HCEC 1CT (cell line): ENCODE measurements at regions not wholly inside any gene's neighbourhood (a gene's known extent, or its start where the extent isn't known, plus 50 kb on each side); places are given as distances from the start of the nearest gene placed in this dataset.
"Not testable (repeated sequence)": the region's sequence is repeated elsewhere in the genome, so short reads cannot be mapped to it uniquely, and the experiment has no call there.

Experiments used
- DNase-seq: peaks from one replicate; pipeline ENCODE4 v3.0.0-alpha.2; 2017

DNA sequence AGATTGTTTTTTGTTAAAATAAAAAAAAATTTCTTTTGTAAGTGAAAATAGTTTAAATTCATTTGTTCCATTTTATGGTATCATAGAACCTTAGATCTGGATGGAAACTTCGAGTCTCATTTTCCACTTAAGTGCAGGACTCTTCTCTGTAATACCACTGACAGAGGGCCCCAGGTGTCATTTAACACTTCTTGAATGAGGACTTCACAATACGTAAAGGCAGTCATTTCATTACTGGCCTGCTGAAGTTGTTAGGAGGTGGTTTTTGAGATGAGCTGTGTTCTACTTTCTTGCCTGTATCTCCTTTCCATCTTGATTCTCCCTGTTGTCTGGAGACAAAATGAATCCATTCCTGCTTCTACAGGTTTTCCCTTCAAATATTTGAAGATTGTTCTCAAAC is 455.3 kb downstream of the DMRT2 start:
- no peak for DNase-seq

GRCh38 chr9:1510712-1511111 is 460.6 kb downstream of the DMRT2 start:
- DNase-seq, result no peak

GRCh38 chr9:1513105-1513504 is 462.9 kb downstream of the DMRT2 start:
- no peak for DNase-seq

DNA sequence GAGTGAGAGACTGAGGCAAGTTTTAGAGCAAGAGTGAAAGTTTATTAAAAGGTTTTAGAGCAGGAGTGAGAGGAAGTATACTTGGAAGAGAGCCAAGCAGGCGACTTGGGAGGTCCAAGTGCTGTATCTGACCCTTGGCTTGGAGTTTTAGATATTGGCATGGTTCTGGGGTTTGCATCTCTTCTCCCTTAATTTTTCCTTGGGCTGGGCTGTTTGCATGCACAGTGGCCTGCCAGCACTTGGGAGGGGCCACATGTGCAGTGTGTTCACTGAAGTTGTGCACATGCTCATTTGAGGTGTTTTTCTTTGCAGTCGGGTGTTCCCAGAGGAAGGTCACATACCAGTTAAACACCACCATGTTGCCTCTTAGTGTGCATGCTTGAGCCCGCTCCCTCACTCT is 464.1 kb downstream of the DMRT2 start:
- DNase-seq, result no peak

- no peak for DNase-seq
Observed at GRCh38 chr9:1514776-1515363, 464.7 kb downstream of the DMRT2 start.

GRCh38 chr9:1515557-1515956 is 465.4 kb downstream of the DMRT2 start:
- DNase-seq, result no peak

DNA sequence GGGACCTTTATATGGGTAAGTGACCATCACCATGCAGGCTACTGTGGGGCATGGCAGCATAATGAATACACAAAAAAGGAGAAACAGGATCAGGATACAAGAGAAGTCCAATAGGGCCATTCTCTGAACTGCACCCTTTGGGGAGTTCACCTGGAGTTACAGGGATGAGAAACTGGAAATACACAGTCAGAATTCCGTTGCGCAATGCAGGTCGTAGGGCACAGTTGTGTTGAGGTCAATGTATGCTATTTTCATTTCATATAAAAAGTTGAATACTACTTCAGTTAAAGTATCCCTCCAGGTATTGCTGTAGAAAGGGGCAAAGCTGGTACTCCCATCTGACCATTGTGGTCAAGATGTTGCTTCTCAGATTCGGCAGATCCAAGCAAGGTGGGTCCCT is 471.4 kb downstream of the DMRT2 start:
- DNase-seq, result no peak

DNA sequence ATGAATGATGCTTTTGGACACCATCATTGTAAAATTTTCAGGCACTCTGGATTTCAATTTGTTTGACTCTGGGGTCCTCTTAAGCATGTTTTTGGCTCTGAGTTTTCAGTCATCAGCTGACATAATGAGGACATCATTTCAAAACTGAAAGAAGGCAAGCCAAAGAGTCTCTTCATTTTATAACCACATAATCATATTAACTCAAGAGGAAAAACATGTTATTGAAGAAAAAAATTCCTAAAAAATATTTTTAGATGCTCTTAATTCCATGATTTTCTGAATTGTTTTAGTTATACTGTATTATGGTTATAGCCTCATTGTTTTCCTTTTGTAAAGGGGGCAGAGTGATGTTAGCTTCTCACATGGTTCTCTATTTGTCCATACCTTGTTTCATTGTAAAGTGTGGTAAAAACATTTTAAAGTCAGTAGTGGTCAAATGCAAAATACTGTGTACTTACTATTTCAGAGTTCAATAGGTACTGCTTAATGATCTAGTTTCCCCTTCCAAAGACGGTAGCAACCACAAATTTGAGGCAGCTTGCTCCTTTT is 472.1 kb downstream of the DMRT2 start:
- DNase-seq, result no peak

GRCh38 chr9:1528456-1528855 is 478.3 kb downstream of the DMRT2 start:
- DNase-seq, result no peak

DNA sequence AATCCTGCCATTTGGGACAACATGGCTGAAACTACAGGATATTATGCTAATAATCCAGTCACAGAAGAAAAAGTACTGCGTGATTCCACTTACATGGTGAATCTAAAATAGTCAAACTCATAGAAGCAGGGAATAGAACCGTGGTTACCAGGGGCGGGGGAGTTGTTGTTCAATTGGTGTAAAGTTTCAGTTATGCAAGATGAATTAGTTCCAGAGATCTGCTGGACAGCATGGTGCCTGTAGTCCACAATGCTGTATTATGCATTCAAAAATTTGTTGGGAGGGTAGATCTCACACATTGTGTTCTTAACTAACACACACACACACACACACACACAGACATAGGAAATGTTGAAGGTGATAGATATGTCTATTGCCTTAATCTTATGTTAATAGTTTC is 480.5 kb downstream of the DMRT2 start:
- no peak for DNase-seq

DNA sequence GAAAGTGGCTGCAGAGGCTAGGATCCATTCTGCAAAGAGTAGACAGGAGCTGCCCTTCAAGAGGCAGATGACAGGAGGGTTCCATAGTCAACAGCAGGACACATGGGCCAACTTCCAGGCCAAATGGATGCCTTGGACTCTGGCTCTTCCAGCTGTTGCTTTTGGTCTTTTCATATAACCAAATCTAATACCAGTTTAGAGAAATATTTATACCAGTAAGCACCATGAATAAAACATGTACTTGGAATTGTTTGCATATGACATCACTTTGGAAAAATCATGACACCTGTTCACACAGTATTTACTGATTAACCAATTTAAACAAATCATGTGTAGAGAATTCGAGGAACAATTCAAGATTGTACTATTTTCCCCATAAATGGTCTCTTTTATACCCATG is 481.3 kb downstream of the DMRT2 start:
- DNase-seq, result no peak

DNA sequence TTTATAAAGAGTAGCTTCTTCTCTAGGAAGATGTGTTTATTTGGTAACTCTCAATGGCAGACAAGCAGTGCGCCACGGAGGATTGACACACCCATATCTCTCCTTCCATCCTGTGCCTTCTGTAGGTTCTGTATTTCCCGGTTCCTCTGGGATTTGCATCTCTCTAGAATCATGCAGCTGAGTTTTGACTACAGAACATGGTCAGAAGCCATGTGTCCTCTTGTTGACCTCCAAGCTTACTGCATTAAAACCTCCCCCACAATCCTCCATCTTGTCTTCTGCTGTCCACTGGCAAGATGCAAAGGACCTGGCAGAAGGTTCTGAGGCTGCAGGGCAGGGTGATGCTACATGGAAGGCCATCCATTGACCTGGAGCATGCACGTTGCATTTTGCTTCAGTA is 482.0 kb downstream of the DMRT2 start:
- no peak for DNase-seq

- DNase-seq, result no peak
Observed at GRCh38 chr9:1535051-1535450, 480.1 kb upstream of the SMARCA2 start.

DNA sequence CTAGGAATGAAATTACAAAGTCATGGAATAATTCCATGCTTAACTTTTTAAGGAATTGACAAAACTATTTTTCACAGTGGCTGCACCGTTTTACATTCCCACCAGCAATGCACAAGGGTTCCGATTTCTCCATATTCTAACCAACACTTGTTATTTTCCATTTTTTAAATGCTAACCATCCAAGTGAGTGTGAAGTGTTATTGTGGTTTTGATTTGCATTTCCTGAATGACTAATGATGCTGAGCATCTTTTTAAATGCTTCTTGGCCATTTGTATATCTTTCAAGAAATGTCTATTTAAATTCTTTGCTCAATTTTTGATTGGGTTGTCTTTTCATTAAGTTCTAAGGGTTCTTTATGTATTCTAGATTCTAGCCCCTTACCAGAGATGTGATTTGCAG is 479.5 kb upstream of the SMARCA2 start:
- no peak for DNase-seq

DNA sequence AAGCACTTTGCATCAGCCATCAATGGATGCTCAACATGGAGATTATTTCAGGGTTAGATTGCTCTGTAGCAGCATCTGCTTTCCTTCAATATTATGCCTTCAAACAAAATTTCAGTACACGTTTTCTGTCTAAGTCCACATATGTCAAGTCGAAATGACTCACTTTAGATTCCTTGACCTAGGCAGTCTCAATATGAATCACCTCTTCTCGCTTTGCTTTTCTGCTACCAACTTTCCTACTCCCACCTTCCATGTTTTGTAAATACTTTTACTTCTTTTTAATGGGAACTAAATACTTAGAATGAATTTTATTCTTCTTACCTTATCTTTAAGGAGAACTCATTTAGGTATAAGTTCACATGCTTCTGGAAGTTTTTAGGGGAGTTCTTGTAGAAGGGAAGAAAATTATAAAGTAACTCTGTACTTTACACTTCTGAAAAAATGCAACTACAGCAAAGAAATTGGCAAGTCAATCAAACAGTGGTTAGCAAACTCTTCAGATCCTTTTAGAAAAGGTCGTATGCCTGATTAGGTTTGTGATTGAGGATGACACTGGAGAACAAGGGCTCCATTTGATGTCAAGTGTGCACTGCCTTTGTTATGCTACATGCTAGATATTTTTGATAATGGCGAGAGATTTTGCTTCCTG is 478.5 kb upstream of the SMARCA2 start:
- no peak for DNase-seq

GRCh38 chr9:1538301-1538700 is 476.8 kb upstream of the SMARCA2 start:
- no peak for DNase-seq

DNA sequence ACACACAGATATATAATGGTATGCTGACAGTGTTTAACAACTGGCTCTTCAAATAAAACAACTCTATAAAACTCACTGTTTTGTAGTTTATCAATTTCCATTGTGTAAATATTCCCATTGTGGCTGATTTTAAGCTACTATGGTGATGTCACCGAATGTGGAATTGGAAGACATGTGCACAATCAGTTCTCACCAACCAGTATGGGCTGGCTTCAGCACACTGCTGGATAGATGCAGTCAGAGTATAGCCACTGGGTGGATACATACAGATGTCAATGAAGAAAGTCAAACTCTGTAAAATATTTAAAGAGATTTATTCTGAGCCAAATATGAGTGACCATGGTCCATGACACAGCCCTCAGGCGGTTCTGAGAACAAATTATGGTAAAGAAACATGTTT is 475.9 kb upstream of the SMARCA2 start:
- DNase-seq, result no peak

DNA sequence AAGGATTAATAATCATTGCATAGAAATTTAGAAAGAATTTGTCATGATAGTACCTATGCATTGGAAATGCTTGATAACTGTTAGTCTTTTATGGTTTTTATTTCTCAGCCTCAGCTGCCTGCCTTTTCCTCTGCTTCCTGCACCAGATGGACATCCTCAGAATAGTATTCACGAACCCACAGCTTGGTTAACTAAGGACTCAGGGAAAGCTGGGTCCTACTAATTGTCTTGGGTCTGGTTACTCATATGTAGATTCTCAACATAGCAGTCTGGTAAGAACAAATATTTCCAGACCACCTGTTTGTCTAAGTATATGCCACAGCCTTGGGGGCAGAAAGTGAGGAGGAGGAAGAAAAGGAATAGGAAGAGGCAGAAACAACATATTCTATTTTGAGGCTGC is 464.5 kb upstream of the SMARCA2 start:
- DNase-seq, result no peak

- DNase-seq, result no peak
Observed at GRCh38 chr9:1554081-1555035, 460.8 kb upstream of the SMARCA2 start.

DNA sequence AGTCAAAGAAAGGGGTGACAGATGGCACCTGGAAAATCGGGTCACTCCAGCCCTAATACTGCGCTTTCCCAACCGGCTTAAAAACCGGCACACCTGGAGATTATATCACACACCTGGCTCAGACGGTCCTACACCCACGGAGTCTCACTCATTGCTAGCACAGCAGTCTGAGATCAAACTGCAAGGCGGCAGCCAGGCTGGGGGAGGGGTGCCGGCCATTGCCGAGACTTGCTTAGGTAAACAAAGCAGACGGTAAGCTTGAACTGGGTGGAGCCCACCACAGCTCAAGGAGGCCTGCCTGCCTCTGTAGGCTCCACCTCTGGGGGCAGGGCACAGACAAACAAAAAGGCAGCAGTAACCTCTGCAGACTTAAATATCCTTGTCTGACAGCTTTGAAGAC is 456.5 kb upstream of the SMARCA2 start:
- DNase-seq, result not testable (repeated sequence)

- DNase-seq, result no peak
Observed at GRCh38 chr9:1575939-1576338, 439.2 kb upstream of the SMARCA2 start.

- no peak for DNase-seq
Observed at GRCh38 chr9:1580215-1580614, 434.9 kb upstream of the SMARCA2 start.

DNA sequence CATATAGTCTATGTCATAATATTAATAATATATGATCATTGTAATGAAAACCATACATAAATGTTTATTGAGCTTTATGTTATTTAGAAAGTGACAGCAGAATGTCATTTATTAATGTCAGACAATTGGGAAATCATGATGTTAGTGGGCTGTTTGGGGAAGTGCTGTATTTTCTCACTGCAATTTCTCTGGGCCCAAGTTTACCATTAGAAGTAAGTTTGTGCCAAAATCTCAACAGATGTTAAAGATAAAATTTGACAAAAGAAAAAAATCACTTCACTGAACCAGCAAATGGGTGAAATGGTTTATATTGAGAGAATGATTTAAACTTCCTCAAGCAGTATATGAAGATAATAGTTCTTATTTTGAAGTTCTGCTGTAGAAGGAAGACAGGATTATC is 433.2 kb upstream of the SMARCA2 start:
- no peak for DNase-seq

DNA sequence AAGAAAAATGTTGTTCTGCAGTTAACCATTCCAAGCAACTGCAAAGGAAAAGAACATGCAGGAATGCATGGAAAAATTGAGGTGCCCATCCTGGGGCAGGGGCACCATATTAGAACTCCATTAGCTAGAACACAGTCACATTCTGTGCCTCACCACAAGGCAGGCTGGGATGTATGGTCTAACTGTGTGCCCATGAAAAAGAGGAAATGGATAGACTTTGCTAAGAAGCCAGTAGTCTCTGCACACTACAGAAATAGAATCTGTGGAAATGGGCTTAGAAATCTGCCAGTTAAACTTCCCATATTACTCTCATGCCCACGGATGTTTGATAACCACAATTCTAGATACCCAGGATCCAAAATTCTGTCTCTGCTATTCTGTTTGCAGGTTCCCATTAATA is 423.8 kb upstream of the SMARCA2 start:
- no peak for DNase-seq
